B cell (primary cell): ENCODE measurements at regions not wholly inside any gene's neighbourhood (a gene's known extent, or its start where the extent isn't known, plus 50 kb on each side); places are given as distances from the start of the nearest gene placed in this dataset.

Experiments
- EZH2 ChIP-seq: IDR thresholded peaks from 2 replicates; pipeline ENCODE4 v1.6.1; 2012; ENCODE audit warnings: borderline replicate concordance, low read depth, mild to moderate bottlenecking, moderate library complexity, low read length; ENCODE audit not compliant: insufficient read depth, poor library complexity, severe bottlenecking
- TF ChIP-seq, protein P1 (sequence below): fragments of 200-600 bp; IDR thresholded peaks from one replicate; pipeline ENCODE4 v1.8.0; 2022; ENCODE audit warnings: antibody characterized with exemption, mild to moderate bottlenecking

DNA sequence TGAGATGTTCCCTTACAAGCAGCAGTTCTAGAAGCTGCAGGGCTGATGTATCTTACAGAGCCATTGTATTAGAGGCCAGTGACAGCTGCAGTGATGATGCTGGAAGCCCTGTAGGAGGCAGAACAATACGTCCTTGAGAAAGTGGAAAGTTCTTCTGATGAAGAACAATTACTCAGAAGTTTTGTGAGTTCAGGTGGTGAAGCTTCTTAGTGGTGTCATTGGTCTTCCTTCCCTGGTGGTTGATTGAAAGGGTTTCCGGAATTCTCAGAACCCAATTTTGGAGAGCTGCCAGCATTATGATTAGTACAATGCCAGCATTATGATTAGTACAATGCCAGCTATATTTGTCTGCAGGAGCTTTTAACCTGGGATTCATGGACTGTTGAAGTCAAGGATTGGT lies 356.4 kb downstream of the MFSD1 start:
- TF ChIP-seq, protein P1, sequence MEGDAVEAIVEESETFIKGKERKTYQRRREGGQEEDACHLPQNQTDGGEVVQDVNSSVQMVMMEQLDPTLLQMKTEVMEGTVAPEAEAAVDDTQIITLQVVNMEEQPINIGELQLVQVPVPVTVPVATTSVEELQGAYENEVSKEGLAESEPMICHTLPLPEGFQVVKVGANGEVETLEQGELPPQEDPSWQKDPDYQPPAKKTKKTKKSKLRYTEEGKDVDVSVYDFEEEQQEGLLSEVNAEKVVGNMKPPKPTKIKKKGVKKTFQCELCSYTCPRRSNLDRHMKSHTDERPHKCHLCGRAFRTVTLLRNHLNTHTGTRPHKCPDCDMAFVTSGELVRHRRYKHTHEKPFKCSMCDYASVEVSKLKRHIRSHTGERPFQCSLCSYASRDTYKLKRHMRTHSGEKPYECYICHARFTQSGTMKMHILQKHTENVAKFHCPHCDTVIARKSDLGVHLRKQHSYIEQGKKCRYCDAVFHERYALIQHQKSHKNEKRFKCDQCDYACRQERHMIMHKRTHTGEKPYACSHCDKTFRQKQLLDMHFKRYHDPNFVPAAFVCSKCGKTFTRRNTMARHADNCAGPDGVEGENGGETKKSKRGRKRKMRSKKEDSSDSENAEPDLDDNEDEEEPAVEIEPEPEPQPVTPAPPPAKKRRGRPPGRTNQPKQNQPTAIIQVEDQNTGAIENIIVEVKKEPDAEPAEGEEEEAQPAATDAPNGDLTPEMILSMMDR = no peak
- TF ChIP-seq EZH2 = no peak
